HepG2 (cell line): ENCODE measurements at regions not wholly inside any gene's neighbourhood (a gene's known extent, or its start where the extent isn't known, plus 50 kb on each side); places are given as distances from the start of the nearest gene placed in this dataset.

Source experiments
- ATAC-seq: fragments of 200-7000 bp; cut with Tn5 transposase; 3 replicates; pipeline ENCODE4 v1.9.1; 2020; ENCODE audit warnings: mild to moderate bottlenecking, moderate library complexity
- BruUV-seq: library from RNA; stranded (reverse); fragments of 400-500 nt; replicated peaks from 2 replicates; lab custom pipeline; 2021; lab: Mats Ljungman, UMichigan
- CTCF ChIA-PET: fragments of 300-600 bp; formaldehyde crosslinking; extraction: SDS; loops from one replicate; lab custom pipeline; 2021; ENCODE audit warnings: low total read pairs, inconsistent platforms, low intra/inter-chr PET ratio; lab: Yijun Ruan, JAX
- POLR2A ChIA-PET: fragments of 350-600 bp; sonication (Branson Sonifier 250); formaldehyde crosslinking; loops from one replicate; lab custom pipeline; 2020; ENCODE audit warnings: antibody characterized with exemption, inconsistent platforms; lab: Yijun Ruan, JAX
- DNase-seq: peaks from one replicate; pipeline ENCODE4 v3.0.0-alpha.2; 2015; ENCODE audit warnings: low spot score
- FAIRE-seq: peaks from 3 replicates; lab custom pipeline; 2011; peaks lifted over from hg19 to GRCh38; lab: Jason Lieb, UNC
- H2AFZ ChIP-seq: one replicate; pipeline ENCODE4 v1.6.1; 2011; ENCODE audit warnings: low read length, inconsistent platforms
- H3K27ac ChIP-seq: fragments of 300-600 bp; 3 replicates; pipeline ENCODE4 v1.8.0; 2011; ENCODE audit warnings: mixed run types, mild to moderate bottlenecking, mixed read lengths, low read length, inconsistent platforms; ENCODE audit not compliant: insufficient read depth; ENCODE audit errors: extremely low read length
- H3K27me3 ChIP-seq, 2 experiments: fragments of 200-600 bp in 1 of 2; 2 replicates in 1 of 2; 3 replicates in 1 of 2; pipeline versions ENCODE4 v1.6.0 to v1.8.0; 2011; ENCODE audit warnings: low read length in 2 of 2, mild to moderate bottlenecking in 2 of 2, moderate library complexity in 2 of 2, inconsistent platforms in 1 of 2; ENCODE audit not compliant: insufficient read depth in 2 of 2, control insufficient read depth in 1 of 2
- H3K36me3 ChIP-seq, 2 experiments: fragments of 200-600 bp in 1 of 2; replicated peaks in 1 of 2; 2 replicates in 1 of 2; 3 replicates in 1 of 2; pipeline versions ENCODE4 v1.5.1 to v1.8.0; 2011; ENCODE audit warnings: low read length in 2 of 2, inconsistent platforms in 1 of 2; ENCODE audit not compliant: insufficient read depth in 2 of 2, control insufficient read depth in 1 of 2
- H3K4me1 ChIP-seq: 2 replicates; pipeline ENCODE4 v1.5.1; 2012; ENCODE audit warnings: low read length, inconsistent platforms; ENCODE audit not compliant: insufficient read depth
- H3K4me2 ChIP-seq: 2 replicates; pipeline ENCODE4 v1.6.0; 2011; ENCODE audit warnings: low read depth, low read length, inconsistent platforms
- H3K4me3 ChIP-seq, 3 experiments: fragments of 200-600 bp in 1 of 3; sonication (generic), shearing (Covaris generic) in 1 of 3; replicated peaks in 1 of 3; 2 replicates each; pipeline ENCODE4 v1.5.1; 2011 to 2016; ENCODE audit warnings: low read length in 3 of 3, inconsistent platforms in 2 of 3, low read depth in 2 of 3, mild to moderate bottlenecking in 2 of 3, control low read depth in 1 of 3, mixed read lengths in 1 of 3; ENCODE audit not compliant: insufficient read depth in 1 of 3
- H3K79me2 ChIP-seq: one replicate; pipeline ENCODE4 v1.6.1; 2011; ENCODE audit warnings: low read length, inconsistent platforms; ENCODE audit not compliant: insufficient read depth
- H3K9ac ChIP-seq: 2 replicates; pipeline ENCODE4 v1.6.0; 2011; ENCODE audit warnings: mild to moderate bottlenecking, low read depth, low read length, inconsistent platforms; ENCODE audit not compliant: insufficient read depth
- H3K9me3 ChIP-seq: 2 replicates; pipeline ENCODE4 v1.5.1; 2012; ENCODE audit warnings: mild to moderate bottlenecking, low read length
- H4K20me1 ChIP-seq: 2 replicates; pipeline ENCODE4 v1.6.0; 2011; ENCODE audit warnings: inconsistent platforms, mild to moderate bottlenecking, low read length, moderate library complexity; ENCODE audit not compliant: insufficient read depth
- EED ChIP-seq: sonication (generic); formaldehyde crosslinking; IDR thresholded peaks from 2 replicates; pipeline ENCODE4 v1.5.0; 2020; ENCODE audit warnings: mild to moderate bottlenecking, missing genetic modification reagents
- LCORL ChIP-seq, 2 experiments: fragments of 450-650 bp in 1 of 2; sonication (generic) in 1 of 2; formaldehyde crosslinking in 1 of 2; IDR thresholded peaks; 2 replicates each; pipeline versions ENCODE4 v1.5.0 to v1.6.1; 2017 to 2020; ENCODE audit warnings: antibody characterized with exemption in 1 of 2, missing genetic modification reagents in 1 of 2
- MAFK ChIP-seq, 2 experiments: IDR thresholded peaks in 1 of 2; conservative IDR thresholded peaks in 1 of 2; 2 replicates each; pipeline ENCODE4 v1.6.1; 2011; ENCODE audit warnings: improper control_type of control experiment in 2 of 2, low read length in 2 of 2
- NFATC3 ChIP-seq: sonication (generic); formaldehyde crosslinking; IDR thresholded peaks from 2 replicates; pipeline ENCODE4 v1.5.1; 2020; ENCODE audit warnings: mild to moderate bottlenecking, missing genetic modification reagents
- NFE2L1 ChIP-seq: sonication (generic); formaldehyde crosslinking; IDR thresholded peaks from 2 replicates; pipeline ENCODE4 v1.4.0; 2020; ENCODE audit warnings: missing genetic modification reagents, mild to moderate bottlenecking, borderline replicate concordance
- NONO ChIP-seq, 2 experiments: fragments of 450-650 bp in 1 of 2; sonication (generic) in 1 of 2; formaldehyde crosslinking in 1 of 2; IDR thresholded peaks in 1 of 2; conservative IDR thresholded peaks in 1 of 2; 2 replicates each; pipeline versions ENCODE4 v1.6.1 to v1.8.0; 2017 to 2022; ENCODE audit warnings: mild to moderate bottlenecking in 1 of 2, missing genetic modification reagents in 1 of 2, moderate library complexity in 1 of 2
- PCBP2 ChIP-seq: fragments of 200-400 bp; formaldehyde crosslinking; optimal IDR thresholded peaks from 2 replicates; pipeline ENCODE3; 2018; ENCODE audit warnings: low read length, low read depth; ENCODE audit not compliant: poor library complexity, severe bottlenecking
- RBFOX2 ChIP-seq: fragments of 200-400 bp; formaldehyde crosslinking; IDR thresholded peaks from 2 replicates; pipeline ENCODE4 v1.6.1; 2017; ENCODE audit warnings: low read depth, mild to moderate bottlenecking, low read length
- RBM39 ChIP-seq: fragments of 200-400 bp; formaldehyde crosslinking; IDR thresholded peaks from one replicate; pipeline ENCODE4 v1.6.1; 2018; ENCODE audit warnings: antibody characterized with exemption, mild to moderate bottlenecking, low read depth, low read length; ENCODE audit not compliant: poor library complexity, severe bottlenecking
- SAP130 ChIP-seq: IDR thresholded peaks from 2 replicates; pipeline ENCODE4 v1.6.1; 2016; ENCODE audit warnings: low read depth
- SP140L ChIP-seq: sonication (generic); formaldehyde crosslinking; IDR thresholded peaks from 2 replicates; pipeline ENCODE4 v1.4.0; 2020; ENCODE audit warnings: missing genetic modification reagents, borderline replicate concordance
- SRSF9 ChIP-seq: fragments of 200-400 bp; formaldehyde crosslinking; IDR thresholded peaks from 2 replicates; pipeline ENCODE4 v1.6.1; 2018; ENCODE audit warnings: borderline replicate concordance, mild to moderate bottlenecking, low read depth, low read length; ENCODE audit not compliant: insufficient read depth, poor library complexity, severe bottlenecking
- TAF1 ChIP-seq: sonication (generic); formaldehyde crosslinking; IDR thresholded peaks from 2 replicates; pipeline ENCODE4 v1.4.0; 2020; ENCODE audit warnings: missing genetic modification reagents
- ZNF234 ChIP-seq: sonication (generic); formaldehyde crosslinking; conservative IDR thresholded peaks from 2 replicates; pipeline ENCODE4 v1.5.1; 2020; ENCODE audit warnings: mild to moderate bottlenecking, missing genetic modification reagents
- ZNF446 ChIP-seq: sonication (generic); formaldehyde crosslinking; IDR thresholded peaks from 2 replicates; pipeline ENCODE4 v1.5.0; 2020; ENCODE audit warnings: mild to moderate bottlenecking, missing genetic modification reagents
- ZSCAN31 ChIP-seq: sonication (generic); formaldehyde crosslinking; IDR thresholded peaks from 2 replicates; pipeline ENCODE4 v1.5.0; 2020; ENCODE audit warnings: low read depth, mild to moderate bottlenecking, missing genetic modification reagents
- WGBS: methylation state at CpG from one replicate; pipeline ENCODE4 v1.1.6; 2017; ENCODE audit warnings: low lambda C conversion rate; 5-methylcytosine and 5-hydroxymethylcytosine counted together
- in situ Hi-C: cut with HindIII; loops from 2 replicates; pipeline ENCODE4 v1.10.0; 2017; ENCODE audit warnings: low pct_unique_long_range_greater_than_20kb; ENCODE audit not compliant: extremely low pct_ligation_motif_present
- intact Hi-C: fragments of 100-400 bp; cut with micrococcal nuclease; formaldehyde crosslinking; loops from one replicate; pipeline ENCODE4 v1.10.0; 2022; ENCODE audit not compliant: unreplicated experiment
- TF ChIP-seq, protein P1 (sequence below): IDR thresholded peaks from 2 replicates; pipeline ENCODE4 v1.6.1; 2012; ENCODE audit warnings: low read length, improper control_type of control experiment
- TF ChIP-seq, protein P2 (sequence below), 2 experiments: fragments of 450-650 bp in 1 of 2; sonication (generic) in 1 of 2; formaldehyde crosslinking; IDR thresholded peaks; 2 replicates each; pipeline versions ENCODE4 v1.5.0 to v1.8.0; 2020 to 2022; ENCODE audit warnings: mild to moderate bottlenecking in 1 of 2, missing genetic modification reagents in 1 of 2

DNA sequence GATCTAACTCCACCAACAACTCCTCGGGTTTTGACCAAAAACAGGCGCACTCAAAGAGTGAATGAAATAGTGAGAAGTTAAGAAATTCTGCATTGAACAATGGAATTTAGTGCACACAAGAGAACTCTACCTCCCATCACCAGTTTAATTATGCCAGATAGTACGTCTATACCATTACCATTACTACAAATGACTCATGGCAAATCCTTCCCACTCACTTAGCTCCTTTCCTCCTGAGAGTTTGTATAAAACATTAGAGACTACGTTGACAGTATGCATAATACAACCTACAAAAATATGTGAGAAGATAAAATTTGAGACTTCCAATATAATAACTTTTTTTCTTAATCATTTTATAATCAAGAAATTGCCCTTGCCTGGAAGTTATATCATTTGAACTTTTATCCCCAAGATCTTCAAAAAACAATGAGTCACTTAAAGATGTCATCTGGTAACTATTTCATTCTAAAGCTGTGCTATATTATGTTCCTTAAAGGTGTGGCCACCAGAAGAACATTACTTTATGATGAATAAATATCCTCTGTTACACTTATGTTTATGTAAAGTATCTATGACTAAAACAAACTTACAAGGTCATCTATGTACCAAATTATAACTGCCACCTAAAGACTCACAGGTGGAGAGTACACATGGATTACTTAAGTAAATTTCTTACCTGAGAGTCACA, 297.9 kb upstream of the PTGER4 start:
- intact Hi-C loops, result no loop called here
- Histone ChIP-seq H3K4me2 (no peak overlapping the region), H3K36me3 (no peaks in the 10 kb centered on the region), H3K9ac (no peak overlapping the region), H4K20me1 (no peaks in the 10 kb centered on the region), H2AFZ (no peak overlapping the region), H3K27ac (no peak overlapping the region), H3K4me3 (no peak overlapping the region), H3K27me3 (no peaks in the 10 kb centered on the region), H3K9me3 (peaks cover 6% of the 10 kb centered on the region; the same call in 1 of the 2 replicates), H3K4me1 (no peaks in the 10 kb centered on the region), H3K79me2 (no peaks in the 10 kb centered on the region)
- POLR2A ChIA-PET, result no interaction called here
- TF ChIP-seq ZSCAN31 (no peak), ZNF446 (CRISPR knock-in tag) (no peak), NONO (IDR thresholded peaks at IDR 0.05) (no peak), NONO (CRISPR knock-in tag; conservative IDR thresholded peaks at IDR 0.05) (no peak), PCBP2 (no peak), ZNF234 (CRISPR knock-in tag) (no peak), EED (CRISPR knock-in tag) (no peak), SAP130 (CRISPR knock-in tag) (no peak), RBFOX2 (no peak), SRSF9 (no peak), MAFK (conservative IDR thresholded peaks at IDR 0.05 in 1 of 2, IDR thresholded peaks at IDR 0.05 in 1 of 2; ENCODE audit: low read length in 2 of 2) (no peak), TAF1 (CRISPR knock-in tag) (no peak), NFATC3 (CRISPR knock-in tag) (no peak), RBM39 (no peak), SP140L (no peak), LCORL (IDR thresholded peaks at IDR 0.05) (no peak), LCORL (CRISPR knock-in tag; IDR thresholded peaks at IDR 0.05) (no peak), NFE2L1 (CRISPR knock-in tag) (no peak)
- TF ChIP-seq, protein P1, sequence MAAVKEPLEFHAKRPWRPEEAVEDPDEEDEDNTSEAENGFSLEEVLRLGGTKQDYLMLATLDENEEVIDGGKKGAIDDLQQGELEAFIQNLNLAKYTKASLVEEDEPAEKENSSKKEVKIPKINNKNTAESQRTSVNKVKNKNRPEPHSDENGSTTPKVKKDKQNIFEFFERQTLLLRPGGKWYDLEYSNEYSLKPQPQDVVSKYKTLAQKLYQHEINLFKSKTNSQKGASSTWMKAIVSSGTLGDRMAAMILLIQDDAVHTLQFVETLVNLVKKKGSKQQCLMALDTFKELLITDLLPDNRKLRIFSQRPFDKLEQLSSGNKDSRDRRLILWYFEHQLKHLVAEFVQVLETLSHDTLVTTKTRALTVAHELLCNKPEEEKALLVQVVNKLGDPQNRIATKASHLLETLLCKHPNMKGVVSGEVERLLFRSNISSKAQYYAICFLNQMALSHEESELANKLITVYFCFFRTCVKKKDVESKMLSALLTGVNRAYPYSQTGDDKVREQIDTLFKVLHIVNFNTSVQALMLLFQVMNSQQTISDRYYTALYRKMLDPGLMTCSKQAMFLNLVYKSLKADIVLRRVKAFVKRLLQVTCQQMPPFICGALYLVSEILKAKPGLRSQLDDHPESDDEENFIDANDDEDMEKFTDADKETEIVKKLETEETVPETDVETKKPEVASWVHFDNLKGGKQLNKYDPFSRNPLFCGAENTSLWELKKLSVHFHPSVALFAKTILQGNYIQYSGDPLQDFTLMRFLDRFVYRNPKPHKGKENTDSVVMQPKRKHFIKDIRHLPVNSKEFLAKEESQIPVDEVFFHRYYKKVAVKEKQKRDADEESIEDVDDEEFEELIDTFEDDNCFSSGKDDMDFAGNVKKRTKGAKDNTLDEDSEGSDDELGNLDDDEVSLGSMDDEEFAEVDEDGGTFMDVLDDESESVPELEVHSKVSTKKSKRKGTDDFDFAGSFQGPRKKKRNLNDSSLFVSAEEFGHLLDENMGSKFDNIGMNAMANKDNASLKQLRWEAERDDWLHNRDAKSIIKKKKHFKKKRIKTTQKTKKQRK, result no peak
- TF ChIP-seq, protein P2, sequence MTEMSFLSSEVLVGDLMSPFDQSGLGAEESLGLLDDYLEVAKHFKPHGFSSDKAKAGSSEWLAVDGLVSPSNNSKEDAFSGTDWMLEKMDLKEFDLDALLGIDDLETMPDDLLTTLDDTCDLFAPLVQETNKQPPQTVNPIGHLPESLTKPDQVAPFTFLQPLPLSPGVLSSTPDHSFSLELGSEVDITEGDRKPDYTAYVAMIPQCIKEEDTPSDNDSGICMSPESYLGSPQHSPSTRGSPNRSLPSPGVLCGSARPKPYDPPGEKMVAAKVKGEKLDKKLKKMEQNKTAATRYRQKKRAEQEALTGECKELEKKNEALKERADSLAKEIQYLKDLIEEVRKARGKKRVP (CRISPR knock-in tag; IDR thresholded peaks at IDR 0.05), result no peak
- 19% methylated on average over 4 of the region's 4 CpGs for WGBS
- FAIRE-seq (no peak), DNase-seq (no peak), ATAC-seq (no peak)
- in situ Hi-C loops, result no loop called here
- CTCF ChIA-PET, result no interaction called here
- BruUV-seq, result no TSS peak
